Prostate gland (tissue), 2 donors: ENCODE measurements at regions not wholly inside any gene's neighbourhood (a gene's known extent, or its start where the extent isn't known, plus 50 kb on each side); places are given as distances from the start of the nearest gene placed in this dataset.

Experiments used
- POLR2A ChIP-seq: fragments of 450-650 bp; IDR thresholded peaks from one replicate; pipeline ENCODE4 v1.6.1; 2016; ENCODE audit warnings: antibody characterized with exemption, mild to moderate bottlenecking
- POLR2AphosphoS5 ChIP-seq: sonication (generic); formaldehyde crosslinking; IDR thresholded peaks from one replicate; pipeline ENCODE4 v1.6.1; 2017; ENCODE audit warnings: antibody characterized with exemption
- TF ChIP-seq, protein P1 (sequence below), 4 experiments: fragments of 200-600 bp in 2 of 4; fragments of 450-650 bp in 2 of 4; sonication (generic) in 2 of 4; IDR thresholded peaks; 1 replicate in 3 of 4; 2 replicates in 1 of 4; pipeline ENCODE4 v1.5.1; 2016 to 2019; ENCODE audit warnings: antibody characterized with exemption in 4 of 4, mild to moderate bottlenecking in 2 of 4, moderate library complexity in 2 of 4

DNA sequence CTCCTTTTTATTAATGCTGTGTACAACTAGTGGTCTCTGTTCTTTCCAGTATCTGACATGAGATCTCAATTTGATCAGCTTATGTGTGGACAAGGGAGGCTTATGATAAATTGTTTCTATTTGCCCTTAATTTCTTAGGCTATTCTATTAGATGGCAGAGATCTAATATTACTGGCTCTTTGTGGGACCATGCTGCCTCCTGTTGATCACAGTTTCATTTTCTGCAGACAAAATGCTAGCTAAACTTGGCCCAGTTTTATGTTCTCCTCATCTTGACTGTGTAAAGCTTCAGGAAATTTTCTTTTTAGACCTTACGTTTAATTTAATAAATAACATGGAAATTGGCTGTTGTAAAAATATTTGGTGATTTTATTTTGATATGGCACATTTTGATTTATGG, 627.1 kb upstream of the AADAT start:
- TF ChIP-seq, protein P1, sequence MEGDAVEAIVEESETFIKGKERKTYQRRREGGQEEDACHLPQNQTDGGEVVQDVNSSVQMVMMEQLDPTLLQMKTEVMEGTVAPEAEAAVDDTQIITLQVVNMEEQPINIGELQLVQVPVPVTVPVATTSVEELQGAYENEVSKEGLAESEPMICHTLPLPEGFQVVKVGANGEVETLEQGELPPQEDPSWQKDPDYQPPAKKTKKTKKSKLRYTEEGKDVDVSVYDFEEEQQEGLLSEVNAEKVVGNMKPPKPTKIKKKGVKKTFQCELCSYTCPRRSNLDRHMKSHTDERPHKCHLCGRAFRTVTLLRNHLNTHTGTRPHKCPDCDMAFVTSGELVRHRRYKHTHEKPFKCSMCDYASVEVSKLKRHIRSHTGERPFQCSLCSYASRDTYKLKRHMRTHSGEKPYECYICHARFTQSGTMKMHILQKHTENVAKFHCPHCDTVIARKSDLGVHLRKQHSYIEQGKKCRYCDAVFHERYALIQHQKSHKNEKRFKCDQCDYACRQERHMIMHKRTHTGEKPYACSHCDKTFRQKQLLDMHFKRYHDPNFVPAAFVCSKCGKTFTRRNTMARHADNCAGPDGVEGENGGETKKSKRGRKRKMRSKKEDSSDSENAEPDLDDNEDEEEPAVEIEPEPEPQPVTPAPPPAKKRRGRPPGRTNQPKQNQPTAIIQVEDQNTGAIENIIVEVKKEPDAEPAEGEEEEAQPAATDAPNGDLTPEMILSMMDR (IDR thresholded peaks at IDR 0.05), result no peak
- no peak for TF ChIP-seq POLR2A
- no peak for TF ChIP-seq POLR2AphosphoS5
